ENCODE measurements at regions not wholly inside any gene's neighbourhood (a gene's known extent, or its start where the extent isn't known, plus 50 kb on each side); places are given as distances from the start of the nearest gene placed in this dataset.
"Not testable (repeated sequence)": the region's sequence is repeated elsewhere in the genome, so short reads cannot be mapped to it uniquely, and the experiment has no call there.

DNA sequence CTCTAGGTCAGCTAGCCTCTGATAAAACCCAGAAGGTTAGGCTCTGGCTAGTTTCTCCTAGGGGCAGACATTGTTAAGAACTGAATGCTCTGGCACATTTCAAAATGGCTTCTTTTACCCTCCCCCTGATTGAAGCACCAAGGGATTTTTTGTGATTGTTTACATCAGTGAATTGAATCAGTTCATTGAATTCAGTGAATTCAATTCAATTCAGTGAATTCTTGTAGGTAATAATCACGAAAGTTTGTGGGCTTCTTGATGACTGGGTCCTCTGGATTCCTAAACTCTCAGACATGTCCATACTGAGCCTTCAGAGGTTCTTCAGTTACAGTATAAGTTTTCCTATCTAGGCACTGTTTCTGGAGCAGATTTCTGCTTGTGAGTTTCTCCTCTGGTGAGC is 135.2 kb upstream of the ELAC2 start:
- no peak for DNase-seq (ENCODE audit: unreplicated experiment)
- ChIA-PET POLR2A (no interaction called here), CTCF (interaction anchor here (1.5 kb wide), 1 partner anchor 38 kb away, joined by 3 read pairs; no protein-coding TSS in a partner anchor)
- peaks cover 10% of the 10 kb centered on the region for H3K27me3 Mint-ChIP-seq (ENCODE audit: insufficient read depth, unreplicated experiment)
- no peaks in the 10 kb centered on the region for H3K36me3 Mint-ChIP-seq (ENCODE audit: insufficient read depth, unreplicated experiment)
- BruUV-seq (replicated peaks) = no TSS peak
- no peak overlapping the region for H3K27ac Mint-ChIP-seq (ENCODE audit: low read depth, unreplicated experiment)
- no peak for TF ChIP-seq CTCF (IDR thresholded peaks at IDR 0.05; ENCODE audit: unreplicated experiment)
- H3K9me3 Mint-ChIP-seq (ENCODE audit: unreplicated experiment) = no peaks in the 10 kb centered on the region
- H3K4me3 Mint-ChIP-seq (ENCODE audit: unreplicated experiment) = no peak overlapping the region
- intact Hi-C loops (cut with micrococcal nuclease) = no loop called here
- H3K4me1 Mint-ChIP-seq (ENCODE audit: insufficient read depth, unreplicated experiment) = peaks cover 6% of the 10 kb centered on the region

DNA sequence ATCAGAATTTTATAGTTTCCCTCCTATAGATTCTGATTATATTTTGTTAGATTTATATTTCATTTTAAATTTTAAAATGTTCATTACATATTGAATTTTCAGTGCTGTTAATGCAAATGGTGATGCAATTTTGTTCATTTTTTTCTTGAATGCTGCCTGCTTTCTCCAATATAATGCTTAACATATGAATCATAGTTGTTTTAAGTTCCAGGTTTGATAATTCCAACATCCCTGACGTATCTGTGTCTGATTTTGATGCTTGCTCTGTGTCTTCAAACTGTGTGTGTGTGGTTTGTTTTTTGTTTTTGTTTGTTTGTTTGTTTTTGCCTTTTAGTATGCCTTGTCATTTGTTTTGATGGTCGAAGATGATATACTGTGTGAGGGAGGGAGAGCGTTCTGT is 134.7 kb upstream of the ELAC2 start:
- DNase-seq (ENCODE audit: unreplicated experiment) = no peak
- no peak overlapping the region for H3K4me3 Mint-ChIP-seq (ENCODE audit: unreplicated experiment)
- peaks cover 16% of the 10 kb centered on the region for H3K27me3 Mint-ChIP-seq (ENCODE audit: insufficient read depth, unreplicated experiment)
- no peak for TF ChIP-seq CTCF (IDR thresholded peaks at IDR 0.05; ENCODE audit: unreplicated experiment)
- ChIA-PET POLR2A (no interaction called here), CTCF (no interaction called here)
- no peaks in the 10 kb centered on the region for H3K36me3 Mint-ChIP-seq (ENCODE audit: insufficient read depth, unreplicated experiment)
- H3K9me3 Mint-ChIP-seq (ENCODE audit: unreplicated experiment) = no peaks in the 10 kb centered on the region
- peaks cover 6% of the 10 kb centered on the region for H3K4me1 Mint-ChIP-seq (ENCODE audit: insufficient read depth, unreplicated experiment)
- BruUV-seq (replicated peaks) = no TSS peak
- H3K27ac Mint-ChIP-seq (ENCODE audit: low read depth, unreplicated experiment) = no peak overlapping the region
- intact Hi-C loops (cut with micrococcal nuclease) = no loop called here

DNA sequence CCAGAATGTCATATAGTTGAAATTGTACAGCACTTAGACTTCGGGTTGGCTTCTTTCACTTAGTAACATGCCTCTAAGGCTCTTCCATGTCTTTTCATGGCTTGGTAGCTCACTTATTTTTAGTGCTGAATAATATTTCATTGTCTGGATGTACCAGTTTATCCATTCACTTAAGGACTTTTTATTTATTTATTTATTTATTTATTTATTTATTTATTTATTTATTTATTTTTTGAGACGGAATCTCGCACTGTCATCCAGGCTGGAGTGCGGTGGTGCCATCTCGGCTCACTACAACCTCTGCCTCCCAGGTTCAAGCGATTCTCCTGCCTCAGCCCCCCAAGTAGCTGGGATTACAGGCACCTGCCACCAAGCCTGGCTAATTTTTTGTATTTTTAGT is 132.9 kb upstream of the ELAC2 start:
- H3K9me3 Mint-ChIP-seq (ENCODE audit: unreplicated experiment); DNase-seq (ENCODE audit: unreplicated experiment): not testable (repeated sequence)
- POLR2A ChIA-PET = interaction anchor here (1.1 kb wide), 1 partner anchor 33 kb away, joined by 3 read pairs; no protein-coding TSS in a partner anchor

DNA sequence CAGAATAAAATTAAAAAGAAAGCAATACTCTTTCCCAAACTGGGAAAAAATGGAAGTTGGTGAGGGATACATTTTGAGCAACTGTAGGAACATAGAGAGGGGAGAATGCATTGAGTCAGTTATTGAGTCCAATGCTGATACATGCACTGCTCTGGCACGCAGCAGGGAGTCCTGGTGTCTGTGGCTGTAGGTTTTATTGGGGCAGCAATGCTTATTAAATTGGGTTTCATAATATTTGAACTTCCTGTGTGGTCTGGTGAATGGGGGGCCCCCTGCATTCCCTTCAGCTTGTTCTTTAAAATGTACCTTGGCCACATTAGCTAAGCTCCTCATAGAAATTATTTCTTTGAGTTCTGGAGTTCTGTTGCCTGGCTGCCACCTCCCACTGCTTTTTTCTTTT is 125.2 kb upstream of the ELAC2 start:
- DNase-seq (ENCODE audit: unreplicated experiment) = no peak
- no TSS peak for BruUV-seq (replicated peaks)
- Mint-ChIP-seq H3K27me3 (ENCODE audit: insufficient read depth, unreplicated experiment) (peaks cover 62% of the 10 kb centered on the region), H3K36me3 (ENCODE audit: insufficient read depth, unreplicated experiment) (no peaks in the 10 kb centered on the region), H3K9me3 (ENCODE audit: unreplicated experiment) (no peaks in the 10 kb centered on the region), H3K4me3 (ENCODE audit: unreplicated experiment) (no peak overlapping the region), H3K27ac (ENCODE audit: low read depth, unreplicated experiment) (no peak overlapping the region), H3K4me1 (ENCODE audit: insufficient read depth, unreplicated experiment) (no peaks in the 10 kb centered on the region)
- POLR2A ChIA-PET = no interaction called here
- intact Hi-C loops (cut with micrococcal nuclease) = no loop called here
- no peak for TF ChIP-seq CTCF (IDR thresholded peaks at IDR 0.05; ENCODE audit: unreplicated experiment)
- CTCF ChIA-PET = no interaction called here

More for the DNA sequence above, 132.9 kb upstream of the ELAC2 start:
- H3K27ac Mint-ChIP-seq (ENCODE audit: low read depth, unreplicated experiment); H3K36me3 Mint-ChIP-seq (ENCODE audit: insufficient read depth, unreplicated experiment); intact Hi-C loops (cut with micrococcal nuclease); H3K4me1 Mint-ChIP-seq (ENCODE audit: insufficient read depth, unreplicated experiment); H3K4me3 Mint-ChIP-seq (ENCODE audit: unreplicated experiment); BruUV-seq (replicated peaks): not testable (repeated sequence)
- CTCF ChIA-PET = interaction anchor here (0.6 kb wide), 1 partner anchor 82 kb away, joined by 3 read pairs; no protein-coding TSS in a partner anchor
- H3K27me3 Mint-ChIP-seq (ENCODE audit: insufficient read depth, unreplicated experiment) = peaks cover 27% of the 10 kb centered on the region

DNA sequence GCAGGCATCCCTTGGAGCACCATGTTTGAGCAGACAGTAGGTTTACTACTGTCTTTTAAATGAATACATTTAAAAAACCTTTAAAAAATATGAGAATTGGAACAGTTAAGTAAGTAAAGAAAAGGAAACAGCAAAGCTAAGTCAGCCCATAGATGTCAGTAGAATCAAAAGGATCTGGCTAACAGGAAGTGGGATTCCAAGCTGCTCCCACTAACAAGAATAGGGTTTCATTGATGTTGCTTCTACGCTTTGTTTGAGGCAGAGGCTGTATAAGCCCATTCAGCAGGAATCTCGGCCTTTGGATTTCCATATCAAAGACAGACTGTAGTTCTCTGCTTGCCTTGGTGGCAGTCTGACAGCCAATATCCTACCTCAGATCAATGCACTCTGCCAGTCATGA is 122.9 kb upstream of the ELAC2 start:
- Mint-ChIP-seq H3K4me3 (ENCODE audit: unreplicated experiment) (no peak overlapping the region), H3K27me3 (ENCODE audit: insufficient read depth, unreplicated experiment) (peaks cover 46% of the 10 kb centered on the region), H3K9me3 (ENCODE audit: unreplicated experiment) (no peaks in the 10 kb centered on the region), H3K4me1 (ENCODE audit: insufficient read depth, unreplicated experiment) (no peaks in the 10 kb centered on the region), H3K27ac (ENCODE audit: low read depth, unreplicated experiment) (no peak overlapping the region), H3K36me3 (ENCODE audit: insufficient read depth, unreplicated experiment) (no peaks in the 10 kb centered on the region)
- ChIA-PET POLR2A (no interaction called here), CTCF (interaction anchor here (0.9 to 1.2 kb wide), 2 partner anchors 92 to 196 kb away, joined by 3 read pairs; no protein-coding TSS in a partner anchor)
- BruUV-seq (replicated peaks) = no TSS peak
- intact Hi-C loops (cut with micrococcal nuclease) = no loop called here
- DNase-seq (ENCODE audit: unreplicated experiment) = no peak
- no peak for TF ChIP-seq CTCF (IDR thresholded peaks at IDR 0.05; ENCODE audit: unreplicated experiment)
